AG08396 (cell line): ENCODE measurements at regions not wholly inside any gene's neighbourhood (a gene's known extent, or its start where the extent isn't known, plus 50 kb on each side); places are given as distances from the start of the nearest gene placed in this dataset.

ENCODE experiments used
- DNase-seq: peaks from one replicate; pipeline ENCODE4 v3.0.0; 2012; ENCODE audit warnings: low spot score, mixed read lengths

- DNase-seq: no peak
Measured at GRCh38 chr4:71932941-71933340, 98.9 kb upstream of the NPFFR2 start.

GRCh38 chr4:71938776-71939175, 93.0 kb upstream of the NPFFR2 start:
- no peak for DNase-seq

- peak; percentile 3 for DNase-seq
Measured at GRCh38 chr4:71941001-71941400, 90.8 kb upstream of the NPFFR2 start.

- DNase-seq: no peak
Measured at GRCh38 chr4:71944956-71945355, 86.8 kb upstream of the NPFFR2 start.

GRCh38 chr4:71945791-71946190, 86.0 kb upstream of the NPFFR2 start:
- no peak for DNase-seq

- no peak for DNase-seq
Measured at GRCh38 chr4:71958978-71959377, 72.8 kb upstream of the NPFFR2 start.

GRCh38 chr4:71962622-71963264, 69.1 kb upstream of the NPFFR2 start:
- no peak for DNase-seq

GRCh38 chr4:71974681-71975080, 57.1 kb upstream of the NPFFR2 start:
- DNase-seq: no peak

- no peak for DNase-seq
Measured at GRCh38 chr4:71976523-71976922, 55.3 kb upstream of the NPFFR2 start.

- DNase-seq: no peak
Measured at GRCh38 chr4:71978210-71978835, 53.5 kb upstream of the NPFFR2 start.

GRCh38 chr4:71980976-71981375, 50.8 kb upstream of the NPFFR2 start:
- no peak for DNase-seq
